Psoas muscle (tissue), 7 donors: ENCODE measurements at regions not wholly inside any gene's neighbourhood (a gene's known extent, or its start where the extent isn't known, plus 50 kb on each side); places are given as distances from the start of the nearest gene placed in this dataset.

Experiments used
- ATAC-seq, 4 donors: fragments of 200-7000 bp; cut with Tn5 transposase; one replicate each; pipeline ENCODE4 v1.9.1; 2020; ENCODE audit warnings: moderate library complexity in 3 of 4, mild to moderate bottlenecking in 2 of 4
- DNase-seq, 2 donors: peaks; one replicate each; pipeline ENCODE4 v3.0.0-alpha.2; 2020
- H3K27ac ChIP-seq: fragments of 200-600 bp; one replicate; pipeline ENCODE4 v1.8.0; 2022
- H3K27me3 ChIP-seq, 3 donors: fragments of 200-600 bp in 1 of 3; one replicate each; pipeline versions ENCODE4 v1.6.1 to v1.8.0; 2013 to 2022; ENCODE audit warnings: low read length in 2 of 3, mild to moderate bottlenecking in 2 of 3, moderate library complexity in 1 of 3; ENCODE audit not compliant: insufficient read depth in 3 of 3
- H3K36me3 ChIP-seq, 2 donors: fragments of 200-600 bp in 1 of 2; one replicate each; pipeline versions ENCODE4 v1.6.1 to v1.8.0; 2013 to 2022; ENCODE audit warnings: low read depth in 1 of 2, mild to moderate bottlenecking in 1 of 2, moderate library complexity in 1 of 2; ENCODE audit not compliant: insufficient read depth in 1 of 2
- H3K4me1 ChIP-seq: fragments of 200-600 bp; one replicate; pipeline ENCODE4 v1.8.0; 2022
- H3K4me3 ChIP-seq: fragments of 200-600 bp; one replicate; pipeline ENCODE4 v1.8.0; 2022; ENCODE audit warnings: mild to moderate bottlenecking
- H3K9me3 ChIP-seq: fragments of 200-600 bp; one replicate; pipeline ENCODE4 v1.8.0; 2022
- WGBS, 3 donors: extraction: QIAGEN DNeasy Blood & Tissue Kit; methylation state at CpG; one replicate each; pipeline versions ENCODE4 v1.1.6 to v1.1.7; 2013; 5-methylcytosine and 5-hydroxymethylcytosine counted together
- intact Hi-C, 2 donors: fragments of 100-400 bp; cut with DNase I; formaldehyde crosslinking; loops; one replicate each; pipeline versions ENCODE4 v1.11.0 to v1.14.2; 2022
- TF ChIP-seq, protein P1 (sequence below): fragments of 200-600 bp; IDR thresholded peaks from one replicate; pipeline ENCODE4 v1.8.0; 2022; ENCODE audit warnings: antibody characterized with exemption
- donor health status: healthy with polysubstance abuse.
- donor health status: DM: no; HTN: no; CAD: no; lungs with moderate emphysema.
- donor health status: Bipolar disorder and iron deficiency.
- donor health status: healthy.
- donor health status: DM: yes; HTN: yes; CAD: no.
- donor health status: DM: no; HTN: no; CAD: no.
- donor health status: DM: yes; HTN: yes; CAD: no.

DNA sequence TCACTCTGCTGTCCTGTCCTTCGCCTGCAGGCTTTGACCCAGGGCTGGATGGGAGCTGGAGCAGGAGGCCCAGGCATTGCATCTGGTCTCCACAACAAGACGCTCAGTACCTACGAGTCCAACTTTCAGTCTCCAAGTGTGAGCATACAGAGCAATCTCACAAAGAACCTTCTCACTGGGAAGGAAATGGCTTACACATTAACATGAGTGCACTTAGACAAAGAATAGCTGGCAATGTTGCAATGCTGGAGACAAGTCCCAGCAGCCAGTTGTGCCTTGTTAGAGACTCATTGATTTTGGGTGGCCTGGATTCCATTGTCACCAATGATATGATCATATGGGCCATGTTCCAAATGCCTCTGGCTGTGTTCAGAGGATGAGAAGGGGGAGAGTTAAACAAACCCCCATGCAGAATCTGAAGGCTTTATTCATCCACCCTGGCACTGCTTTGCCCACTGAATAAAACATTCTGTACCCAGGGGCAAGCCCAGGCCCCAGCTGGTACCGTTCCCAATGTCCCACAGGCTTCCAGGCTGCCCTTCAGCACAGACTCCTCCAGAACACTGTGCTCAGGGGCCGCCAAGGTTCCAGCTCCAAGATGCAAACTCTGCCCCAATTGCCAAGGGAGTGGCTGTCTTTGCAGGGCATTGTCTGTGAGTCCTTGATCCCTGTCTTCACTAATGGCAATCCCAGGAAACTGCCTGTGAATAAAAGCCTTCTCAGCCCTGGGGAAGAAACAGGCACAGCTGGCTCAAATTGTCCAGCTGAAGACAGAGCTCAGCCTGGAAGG is 185.5 kb downstream of the HSD17B3 start:
- Histone ChIP-seq H3K36me3 (no peaks in the 10 kb centered on the region), H3K4me1 (no peaks in the 10 kb centered on the region), H3K9me3 (peaks cover 8% of the 10 kb centered on the region), H3K27me3 (peaks cover 0 to 3% (median 2%) of the 10 kb centered on the region in 3 donors), H3K27ac (no peak overlapping the region), H3K4me3 (no peak overlapping the region)
- no peak for DNase-seq
- intact Hi-C loops, result no loop called here
- WGBS, 3 donors, result 34 to 46% (median 44%) methylated on average over 5 of the region's 5 CpGs
- TF ChIP-seq, protein P1, sequence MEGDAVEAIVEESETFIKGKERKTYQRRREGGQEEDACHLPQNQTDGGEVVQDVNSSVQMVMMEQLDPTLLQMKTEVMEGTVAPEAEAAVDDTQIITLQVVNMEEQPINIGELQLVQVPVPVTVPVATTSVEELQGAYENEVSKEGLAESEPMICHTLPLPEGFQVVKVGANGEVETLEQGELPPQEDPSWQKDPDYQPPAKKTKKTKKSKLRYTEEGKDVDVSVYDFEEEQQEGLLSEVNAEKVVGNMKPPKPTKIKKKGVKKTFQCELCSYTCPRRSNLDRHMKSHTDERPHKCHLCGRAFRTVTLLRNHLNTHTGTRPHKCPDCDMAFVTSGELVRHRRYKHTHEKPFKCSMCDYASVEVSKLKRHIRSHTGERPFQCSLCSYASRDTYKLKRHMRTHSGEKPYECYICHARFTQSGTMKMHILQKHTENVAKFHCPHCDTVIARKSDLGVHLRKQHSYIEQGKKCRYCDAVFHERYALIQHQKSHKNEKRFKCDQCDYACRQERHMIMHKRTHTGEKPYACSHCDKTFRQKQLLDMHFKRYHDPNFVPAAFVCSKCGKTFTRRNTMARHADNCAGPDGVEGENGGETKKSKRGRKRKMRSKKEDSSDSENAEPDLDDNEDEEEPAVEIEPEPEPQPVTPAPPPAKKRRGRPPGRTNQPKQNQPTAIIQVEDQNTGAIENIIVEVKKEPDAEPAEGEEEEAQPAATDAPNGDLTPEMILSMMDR, result no peak
- no peak for ATAC-seq

GRCh38 chr9:96115836-96116235 is 186.1 kb downstream of the HSD17B3 start:
- Histone ChIP-seq H3K4me1 (no peaks in the 10 kb centered on the region), H3K27me3 (peaks cover 0 to 3% (median 2%) of the 10 kb centered on the region in 3 donors), H3K4me3 (no peak overlapping the region), H3K27ac (no peak overlapping the region), H3K9me3 (peaks cover 8% of the 10 kb centered on the region), H3K36me3 (no peaks in the 10 kb centered on the region)
- DNase-seq (no peak), ATAC-seq (no peak)
- intact Hi-C loops, result no loop called here
- 59 to 70% (median 61%) methylated on average over 4 of the region's 4 CpGs for WGBS, 3 donors
- TF ChIP-seq, protein P1, result no peak

DNA sequence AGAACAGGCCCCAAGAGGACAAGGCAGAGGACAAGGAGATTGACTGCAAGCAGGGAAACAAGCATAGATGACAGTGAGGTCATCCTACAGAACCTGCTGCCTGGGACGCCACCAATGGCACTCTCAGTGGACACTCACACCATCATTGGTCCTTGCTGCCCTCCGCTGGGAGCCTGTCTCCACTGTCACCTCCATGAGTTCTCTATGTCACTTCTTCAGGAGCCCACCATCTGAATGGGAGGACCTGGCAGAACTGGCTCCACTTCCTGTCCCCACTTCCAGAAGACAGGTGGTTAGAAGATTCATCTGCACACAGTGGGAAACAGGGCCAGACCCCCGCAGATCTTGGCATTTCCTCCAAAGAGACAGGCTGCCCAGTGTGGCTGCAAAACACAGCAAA is 188.9 kb downstream of the HSD17B3 start:
- H3K27me3 ChIP-seq, result peaks cover 0 to 2% (median 0%) of the 10 kb centered on the region in 3 donors
- no peaks in the 10 kb centered on the region for H3K36me3 ChIP-seq
- no peaks in the 10 kb centered on the region for H3K9me3 ChIP-seq
- WGBS, 3 donors, result 63 to 70% (median 67%) methylated on average over 3 of the region's 3 CpGs
- H3K4me3 ChIP-seq, result no peak overlapping the region
- H3K27ac ChIP-seq, result no peak overlapping the region
- H3K4me1 ChIP-seq, result no peaks in the 10 kb centered on the region
- TF ChIP-seq, protein P1, result no peak
- no peak for DNase-seq
- no peak for ATAC-seq
- intact Hi-C loops, result no loop called here

- Histone ChIP-seq H3K27ac (no peak overlapping the region), H3K27me3 (no peaks in the 10 kb centered on the region), H3K4me1 (no peaks in the 10 kb centered on the region), H3K4me3 (no peak overlapping the region), H3K36me3 (no peaks in the 10 kb centered on the region), H3K9me3 (peaks cover 8% of the 10 kb centered on the region)
- WGBS, 3 donors, result 83% methylated on average over 6 of the region's 6 CpGs
- TF ChIP-seq, protein P1, result no peak
- DNase-seq, result no peak
- intact Hi-C loops, result no loop called here
- no peak for ATAC-seq
These were observed 192.2 kb downstream of the HSD17B3 start for GRCh38 chr9:96109680-96110351.
